ENCODE measurements at regions not wholly inside any gene's neighbourhood (a gene's known extent, or its start where the extent isn't known, plus 50 kb on each side); places are given as distances from the start of the nearest gene placed in this dataset.

DNA sequence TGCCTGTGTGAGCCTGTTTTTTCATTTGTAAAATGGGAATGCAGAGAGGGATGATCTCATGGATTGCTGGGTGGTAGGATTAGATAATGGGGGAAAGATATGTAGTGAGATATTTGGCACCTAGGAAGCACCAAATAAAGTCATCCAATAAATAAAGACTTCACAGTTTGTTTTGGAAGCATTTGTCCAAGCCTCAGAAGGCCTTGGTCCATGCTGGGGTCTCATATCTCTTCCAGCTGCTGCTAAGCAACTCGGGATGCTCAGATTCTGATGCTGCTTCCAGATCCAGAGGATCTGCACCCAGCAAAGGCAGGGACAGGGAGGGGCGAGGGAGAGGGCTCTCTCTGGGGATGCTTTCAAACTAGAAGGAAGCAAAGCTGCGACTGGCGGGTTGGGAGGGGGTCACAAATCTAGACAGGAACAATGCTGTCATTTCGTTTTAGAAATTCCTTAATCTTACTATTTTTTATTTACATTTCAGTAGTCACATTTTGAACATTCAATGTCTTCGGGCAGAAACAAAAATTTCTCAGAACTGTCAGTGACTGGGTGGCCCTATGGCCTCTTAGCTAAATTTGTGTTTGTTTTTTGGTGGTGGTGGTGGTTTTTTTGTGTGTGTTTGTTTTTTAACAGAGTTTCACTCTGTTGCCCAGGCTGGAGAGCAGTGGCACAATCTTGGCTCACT, 114.9 kb upstream of the CDH5 start:
- peak overlapping the region; percentile 79 to 88 for H3K27ac ChIP-seq
- H3K4me1 ChIP-seq = peaks cover 4 to 10% of the 10 kb centered on the region in 2 donors
- TF ChIP-seq POLR2AphosphoS5 (IDR thresholded peaks at IDR 0.05) (no peak), POLR2A (IDR thresholded peaks at IDR 0.05) (no peak)
- TF ChIP-seq, protein P1, sequence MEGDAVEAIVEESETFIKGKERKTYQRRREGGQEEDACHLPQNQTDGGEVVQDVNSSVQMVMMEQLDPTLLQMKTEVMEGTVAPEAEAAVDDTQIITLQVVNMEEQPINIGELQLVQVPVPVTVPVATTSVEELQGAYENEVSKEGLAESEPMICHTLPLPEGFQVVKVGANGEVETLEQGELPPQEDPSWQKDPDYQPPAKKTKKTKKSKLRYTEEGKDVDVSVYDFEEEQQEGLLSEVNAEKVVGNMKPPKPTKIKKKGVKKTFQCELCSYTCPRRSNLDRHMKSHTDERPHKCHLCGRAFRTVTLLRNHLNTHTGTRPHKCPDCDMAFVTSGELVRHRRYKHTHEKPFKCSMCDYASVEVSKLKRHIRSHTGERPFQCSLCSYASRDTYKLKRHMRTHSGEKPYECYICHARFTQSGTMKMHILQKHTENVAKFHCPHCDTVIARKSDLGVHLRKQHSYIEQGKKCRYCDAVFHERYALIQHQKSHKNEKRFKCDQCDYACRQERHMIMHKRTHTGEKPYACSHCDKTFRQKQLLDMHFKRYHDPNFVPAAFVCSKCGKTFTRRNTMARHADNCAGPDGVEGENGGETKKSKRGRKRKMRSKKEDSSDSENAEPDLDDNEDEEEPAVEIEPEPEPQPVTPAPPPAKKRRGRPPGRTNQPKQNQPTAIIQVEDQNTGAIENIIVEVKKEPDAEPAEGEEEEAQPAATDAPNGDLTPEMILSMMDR (IDR thresholded peaks at IDR 0.05) = no peak
- no peaks in the 10 kb centered on the region for H3K27me3 ChIP-seq
- DNase-seq (ENCODE audit: low spot score in 2 of 2) = no peak
- H3K9me3 ChIP-seq = no peaks in the 10 kb centered on the region
- no peak overlapping the region for H3K4me3 ChIP-seq
- no peaks in the 10 kb centered on the region for H3K36me3 ChIP-seq
- intact Hi-C loops (cut with DNase I; ENCODE audit: low total_unique reads) = loop anchor here (5.0 kb wide), 1 partner anchor 1269 kb away; no protein-coding TSS in a partner anchor

GRCh38 chr16:66250686-66251431, 115.6 kb upstream of the CDH5 start:
- peak overlapping the region in 1 of 3 donors; percentile 31 for H3K4me3 ChIP-seq
- H3K36me3 ChIP-seq = no peaks in the 10 kb centered on the region
- intact Hi-C loops (cut with DNase I; ENCODE audit: low total_unique reads) = loop anchor here (5.0 kb wide), 1 partner anchor 1269 kb away; no protein-coding TSS in a partner anchor
- no peaks in the 10 kb centered on the region for H3K9me3 ChIP-seq
- H3K27ac ChIP-seq = peak overlapping the region; percentile 79 to 88
- H3K27me3 ChIP-seq = no peaks in the 10 kb centered on the region
- DNase-seq (ENCODE audit: low spot score in 2 of 2) = peak; percentile 72 to 87
- H3K4me1 ChIP-seq = peaks cover 4 to 10% of the 10 kb centered on the region in 2 donors
- TF ChIP-seq POLR2A (IDR thresholded peaks at IDR 0.05) (no peak), POLR2AphosphoS5 (IDR thresholded peaks at IDR 0.05) (peak; percentile 65 to 77 (median 75))
- TF ChIP-seq, protein P1 (IDR thresholded peaks at IDR 0.05) = peak in 1 of 3 donors; percentile 24

DNA sequence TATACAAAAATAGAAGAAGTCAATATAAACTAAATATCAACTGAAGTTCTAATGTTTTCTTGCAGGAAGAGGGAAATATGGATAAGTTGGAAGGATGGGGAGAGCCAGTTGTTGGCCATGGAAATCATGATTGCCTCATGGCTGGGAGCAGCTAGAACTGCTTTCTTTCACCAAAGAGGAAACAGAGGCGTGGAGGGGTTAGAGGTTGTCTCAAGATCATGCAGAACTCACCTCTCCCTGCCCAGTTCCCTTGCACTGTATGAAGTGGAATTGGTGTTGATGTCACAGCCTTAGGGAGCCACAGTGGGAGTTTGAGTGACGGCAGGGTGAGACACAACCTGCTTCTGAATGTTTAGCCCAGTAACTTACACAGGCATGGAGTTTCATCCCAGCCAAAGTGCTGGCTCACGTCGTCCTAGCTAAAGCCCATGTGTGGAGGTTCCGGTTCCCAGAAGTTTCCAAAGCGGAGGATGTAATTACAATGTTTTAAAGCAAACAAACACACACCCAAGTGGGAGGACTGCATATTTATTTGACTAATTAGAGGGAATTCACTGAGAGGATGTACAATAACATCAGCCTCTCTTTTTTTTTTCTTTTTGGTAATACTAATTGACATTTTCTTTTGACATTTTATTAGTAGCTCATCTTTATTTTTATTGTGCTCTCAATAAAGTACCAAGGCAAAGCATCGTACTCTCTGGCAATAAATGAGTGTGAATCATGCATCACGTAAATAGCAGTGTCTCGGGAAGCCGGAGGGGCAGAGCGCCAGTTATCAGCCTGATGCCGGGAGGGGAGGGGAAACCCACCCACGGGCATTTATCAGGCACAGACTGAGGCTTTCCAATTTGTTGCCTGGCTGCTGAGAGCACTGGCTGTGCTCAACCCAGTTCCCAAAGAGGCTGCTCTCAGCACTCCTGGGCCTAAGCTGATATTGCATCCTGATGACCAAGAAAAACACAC, 118.7 kb upstream of the CDH5 start:
- peaks cover 4 to 10% of the 10 kb centered on the region in 2 donors for H3K4me1 ChIP-seq
- intact Hi-C loops (cut with DNase I; ENCODE audit: low total_unique reads) = no loop called here
- no peaks in the 10 kb centered on the region for H3K36me3 ChIP-seq
- H3K27ac ChIP-seq = peak overlapping the region; percentile 41 to 74
- H3K9me3 ChIP-seq = no peaks in the 10 kb centered on the region
- H3K27me3 ChIP-seq = no peaks in the 10 kb centered on the region
- no peak for TF ChIP-seq POLR2A (IDR thresholded peaks at IDR 0.05)
- peak in 1 of 2 donors; percentile 46 for DNase-seq (ENCODE audit: low spot score in 2 of 2)
- H3K4me3 ChIP-seq = no peak overlapping the region

DNA sequence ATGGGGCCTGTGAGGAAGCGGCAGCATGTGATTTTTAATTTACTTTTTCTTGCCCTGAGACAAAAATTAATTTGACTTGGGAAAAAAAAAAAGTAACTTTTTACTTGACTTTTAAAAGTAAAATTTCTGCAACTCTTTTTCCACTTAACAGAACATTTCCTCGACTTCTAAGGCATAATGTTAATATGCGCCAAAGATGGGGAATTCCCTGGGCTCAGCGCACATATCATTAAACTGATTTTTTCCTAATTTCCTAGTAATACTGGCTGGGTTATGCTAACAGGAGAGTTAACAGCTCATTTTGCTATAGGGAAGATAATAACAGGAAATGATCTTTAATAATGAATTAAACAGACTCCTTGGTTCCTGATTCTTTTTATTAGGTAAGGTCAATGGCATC, 120.6 kb upstream of the CDH5 start:
- Histone ChIP-seq H3K4me3 (no peak overlapping the region), H3K27ac (no peak overlapping the region), H3K4me1 (peaks cover 0 to 13% of the 10 kb centered on the region in 2 donors), H3K9me3 (no peaks in the 10 kb centered on the region), H3K27me3 (no peaks in the 10 kb centered on the region), H3K36me3 (no peaks in the 10 kb centered on the region)
- no peak for DNase-seq (ENCODE audit: low spot score in 2 of 2)
- intact Hi-C loops (cut with DNase I; ENCODE audit: low total_unique reads) = no loop called here
- no peak for TF ChIP-seq POLR2AphosphoS5 (IDR thresholded peaks at IDR 0.05)
- TF ChIP-seq, protein P1 (IDR thresholded peaks at IDR 0.05) = no peak

GRCh38 chr16:66245072-66245471, 121.4 kb upstream of the CDH5 start:
- TF ChIP-seq POLR2AphosphoS5 (IDR thresholded peaks at IDR 0.05) (no peak), POLR2A (IDR thresholded peaks at IDR 0.05) (no peak)
- TF ChIP-seq, protein P1 (IDR thresholded peaks at IDR 0.05) = no peak
- intact Hi-C loops (cut with DNase I; ENCODE audit: low total_unique reads) = no loop called here
- H3K9me3 ChIP-seq = no peaks in the 10 kb centered on the region
- H3K36me3 ChIP-seq = no peaks in the 10 kb centered on the region
- H3K27me3 ChIP-seq = no peaks in the 10 kb centered on the region
- H3K4me3 ChIP-seq = no peak overlapping the region
- H3K4me1 ChIP-seq = peaks cover 0 to 6% of the 10 kb centered on the region in 2 donors
- DNase-seq (ENCODE audit: low spot score in 2 of 2) = no peak
- no peak overlapping the region for H3K27ac ChIP-seq

Measured in breast epithelium (tissue), 4 donors.